Renal cortical epithelial cell (primary cell): ENCODE measurements at regions not wholly inside any gene's neighbourhood (a gene's known extent, or its start where the extent isn't known, plus 50 kb on each side); places are given as distances from the start of the nearest gene placed in this dataset.
A peak's percentile ranks its signal among the peaks of the same experiment; 100 is the strongest.

Experiments
- DNase-seq: peaks from one replicate; pipeline ENCODE4 v3.0.0-alpha.2; 2011; ENCODE audit warnings: low read depth

DNA sequence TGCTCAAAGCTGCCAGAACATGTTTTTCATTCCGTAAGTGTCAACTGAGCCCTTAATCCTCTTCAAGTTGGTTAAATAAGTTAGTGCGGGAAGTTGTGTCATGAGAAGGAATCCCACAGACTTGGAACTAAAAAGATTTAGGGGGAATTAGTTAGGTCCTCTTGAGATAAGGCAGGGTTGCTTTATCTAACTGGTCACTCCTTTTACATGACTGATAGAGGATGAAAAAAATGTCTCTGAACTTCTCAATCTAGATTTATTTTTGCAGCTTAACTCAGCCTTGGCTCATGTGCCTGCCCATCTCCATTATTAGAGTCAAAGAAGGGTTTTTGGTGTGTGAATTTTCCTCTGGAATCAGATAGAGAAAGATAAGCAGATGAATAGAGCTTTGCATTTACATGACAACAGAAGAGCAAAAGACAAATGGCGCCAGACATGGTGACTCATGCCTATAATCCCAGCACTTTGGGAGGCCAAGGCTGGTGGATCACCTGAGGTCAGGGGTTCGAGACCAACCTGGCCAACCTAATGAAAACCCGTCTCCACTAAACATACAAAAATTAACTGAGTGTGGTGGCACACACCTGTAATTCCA lies 882.9 kb downstream of the RPA4 start:
- DNase-seq, result no peak

DNA sequence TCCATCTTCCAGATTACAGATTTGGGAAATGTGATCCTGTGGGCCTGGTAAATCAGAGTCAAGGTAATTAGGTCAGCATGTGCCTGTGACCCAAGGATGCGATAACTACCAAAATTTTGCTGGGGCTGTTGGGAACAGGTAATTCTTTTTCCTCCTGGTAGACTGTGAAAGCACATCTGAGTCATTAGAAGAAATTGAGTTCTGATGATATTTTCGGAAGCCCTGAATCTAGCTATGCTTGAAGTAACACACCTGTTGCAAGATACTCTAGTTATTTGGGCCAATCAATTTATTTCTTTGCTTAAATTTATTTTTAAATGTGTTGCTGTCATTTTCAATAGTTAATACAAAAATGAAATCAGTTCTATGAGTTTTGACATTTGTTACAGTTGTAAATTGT lies 903.6 kb downstream of the RPA4 start:
- no peak for DNase-seq

DNA sequence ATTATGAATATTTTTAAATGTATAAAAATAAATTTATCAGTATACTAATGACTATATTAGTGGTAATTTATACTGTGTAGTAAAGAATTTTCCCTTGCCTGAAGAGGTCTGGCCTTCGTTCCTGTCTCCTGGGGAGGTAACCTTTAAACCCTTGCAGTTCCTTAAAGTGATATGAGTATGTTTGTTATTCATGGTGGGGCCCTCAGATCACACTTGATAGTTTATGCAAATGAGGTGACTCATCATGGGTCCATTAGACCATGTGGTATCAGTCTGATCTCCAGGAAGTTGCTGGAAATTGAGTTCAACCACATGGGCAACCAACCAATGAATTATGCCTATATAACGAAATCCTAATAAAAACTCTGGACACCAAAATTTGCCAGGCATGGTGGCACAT lies 904.1 kb downstream of the RPA4 start:
- no peak for DNase-seq

DNA sequence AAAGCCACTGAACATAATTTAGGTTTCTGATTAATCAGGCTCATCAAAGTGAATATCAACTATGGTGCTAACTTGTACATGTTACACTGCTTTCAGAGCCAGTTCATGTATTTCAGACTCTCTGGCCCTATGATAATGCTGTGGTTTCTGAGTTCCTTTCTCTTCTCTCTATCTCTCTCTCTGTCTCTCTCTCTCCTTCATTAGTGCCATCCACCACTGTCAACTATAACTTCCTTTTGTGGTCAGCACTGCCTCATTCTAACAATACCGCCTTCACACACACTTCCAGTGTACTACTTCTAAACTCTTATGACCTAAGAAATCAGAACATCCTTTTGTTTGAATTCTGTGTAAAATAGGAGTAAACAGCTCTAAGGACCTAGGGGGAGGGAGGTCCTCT lies 907.1 kb downstream of the RPA4 start:
- DNase-seq, result no peak

DNA sequence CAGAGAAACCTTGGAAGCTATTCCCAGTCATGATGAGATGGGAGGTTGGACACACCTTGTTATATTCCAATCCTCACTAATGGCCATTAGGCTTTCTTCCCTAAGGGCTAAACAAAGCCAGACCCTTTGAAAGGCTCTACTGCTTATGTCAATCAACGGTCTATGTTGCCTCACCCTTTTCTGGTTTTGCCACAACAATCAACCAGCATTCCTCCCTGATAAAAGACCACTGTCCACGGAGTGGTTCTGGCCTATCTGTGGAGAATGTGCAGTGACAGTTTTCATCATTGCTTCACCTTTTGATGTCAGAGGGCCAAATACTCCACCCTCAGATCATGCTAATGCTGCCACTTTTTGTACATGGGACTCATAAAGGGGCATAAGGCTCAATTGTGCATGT lies 913.4 kb downstream of the RPA4 start:
- DNase-seq, result no peak

DNA sequence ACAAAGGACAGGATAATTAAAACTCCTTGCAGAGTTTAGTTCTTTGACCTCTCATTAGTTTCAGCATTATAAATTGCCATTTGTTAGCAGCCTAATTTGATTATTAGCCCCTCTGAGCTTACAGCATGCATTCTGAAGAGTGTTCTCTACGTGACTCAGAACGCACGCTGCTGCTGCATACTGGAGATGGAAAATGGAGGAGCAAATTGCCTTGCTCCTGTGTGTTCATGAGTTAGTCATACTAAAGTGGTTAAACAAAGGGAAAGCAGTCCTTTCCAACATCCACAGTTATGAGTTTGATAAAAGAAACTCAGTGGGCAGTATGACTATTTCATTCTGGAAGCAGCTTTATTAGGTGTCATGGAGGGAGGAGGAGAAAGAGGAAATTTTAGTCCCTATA lies 922.5 kb downstream of the RPA4 start:
- DNase-seq, result peak; percentile 1

DNA sequence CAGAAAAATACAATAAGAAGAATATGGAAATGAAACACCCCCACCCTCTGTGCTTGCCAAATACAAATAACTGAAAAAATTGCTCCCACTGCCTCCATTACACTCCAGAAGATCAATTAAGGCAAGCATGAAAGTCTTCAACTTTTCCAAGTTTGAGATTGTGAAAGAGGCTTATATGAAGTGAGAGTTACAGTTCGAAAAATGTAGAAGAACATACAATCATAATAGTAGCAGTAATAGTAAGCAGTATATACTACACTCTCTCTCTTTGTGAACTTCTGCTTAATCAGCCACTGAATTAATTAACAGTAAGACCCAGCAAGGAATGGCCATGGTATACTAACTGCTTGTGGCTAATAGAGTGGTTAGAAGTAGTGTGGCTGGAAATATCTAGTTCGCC lies 923.2 kb downstream of the RPA4 start:
- no peak for DNase-seq

DNA sequence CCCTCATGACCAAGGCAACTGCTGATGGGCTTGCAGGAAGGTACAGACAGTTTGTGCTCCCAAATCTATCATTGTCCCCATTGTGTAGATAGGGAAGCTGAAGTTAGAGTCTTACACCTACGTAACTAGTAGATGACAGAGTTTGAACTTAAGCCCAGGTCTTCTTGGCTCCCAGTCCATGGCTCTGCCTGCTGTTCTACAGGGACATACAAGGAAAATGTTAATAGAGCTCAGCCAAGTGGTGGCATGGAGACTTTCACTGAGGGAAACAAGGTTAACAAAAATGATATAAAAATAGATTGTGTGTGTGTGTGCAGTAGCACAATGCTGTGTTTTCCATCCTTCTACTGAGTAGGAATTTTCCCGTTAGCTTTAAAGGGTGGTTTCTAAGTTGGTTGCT lies 936.5 kb downstream of the RPA4 start:
- no peak for DNase-seq

DNA sequence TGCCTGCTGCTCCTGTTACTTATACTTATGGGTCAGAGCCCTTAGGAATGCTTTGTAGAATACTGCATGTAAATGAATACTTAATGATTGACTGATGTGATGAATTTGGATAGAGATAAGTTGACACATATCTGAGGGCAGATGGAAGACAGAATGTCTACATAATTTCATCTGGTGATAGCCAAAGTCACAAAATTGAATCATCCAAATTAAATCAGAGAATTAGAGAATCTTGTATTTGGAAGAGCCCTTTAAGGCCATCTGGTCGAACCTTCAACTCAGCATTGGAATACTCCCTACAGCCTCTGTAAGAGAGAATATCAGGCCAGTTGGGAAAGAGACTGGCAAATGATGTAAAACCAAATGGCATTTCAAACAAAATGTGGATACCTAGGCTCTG lies 944.8 kb downstream of the RPA4 start:
- DNase-seq, result no peak

DNA sequence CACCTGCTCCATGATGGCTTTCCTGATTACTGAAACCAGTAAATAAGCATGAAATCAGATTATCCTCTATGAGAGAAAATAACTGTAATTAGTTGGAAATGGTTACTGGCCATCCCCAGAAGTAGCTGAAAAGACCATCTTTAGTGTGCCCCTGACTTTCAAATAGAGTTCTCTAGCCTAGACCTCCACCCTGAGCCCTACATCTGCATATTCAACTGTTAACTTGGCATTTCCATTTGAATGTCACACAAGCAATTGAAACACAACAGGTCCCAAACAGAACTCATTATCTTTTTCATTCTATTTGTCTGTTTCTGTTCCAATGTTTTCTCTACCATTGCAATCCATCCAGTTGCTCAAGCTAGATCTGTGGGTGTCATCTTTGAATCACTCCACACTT lies 952.3 kb downstream of the RPA4 start:
- no peak for DNase-seq

DNA sequence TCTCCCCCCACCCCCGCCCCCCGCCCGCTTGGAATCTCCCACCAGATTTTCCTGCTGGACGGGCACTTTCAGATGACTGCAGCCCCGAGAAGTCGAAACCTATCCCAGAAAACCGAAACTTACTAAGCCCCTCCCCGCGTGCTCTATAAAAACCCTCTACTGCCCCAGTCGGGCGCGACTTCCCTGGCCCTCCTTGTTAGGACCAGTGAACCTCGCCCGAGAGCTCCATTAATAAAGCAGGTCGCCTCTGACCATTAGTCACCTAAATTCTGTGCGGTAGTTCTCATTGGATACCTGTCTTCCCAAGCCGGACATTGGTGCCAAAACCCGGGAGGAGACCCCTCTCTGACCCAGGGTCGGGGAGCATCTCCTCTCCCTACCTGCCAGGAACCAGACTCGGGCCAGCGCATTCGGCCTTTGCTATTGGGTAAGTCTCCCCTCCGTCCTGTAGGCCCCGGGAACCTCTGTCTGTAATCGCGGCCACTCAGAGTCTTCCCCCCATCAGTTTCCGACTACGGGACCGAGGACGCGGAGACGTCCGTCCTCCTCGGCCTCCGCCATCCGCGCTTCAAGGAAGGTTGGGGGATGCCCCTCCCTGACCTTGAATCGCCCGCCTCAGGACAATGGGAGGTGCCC lies 958.0 kb downstream of the RPA4 start:
- DNase-seq, result no peak

DNA sequence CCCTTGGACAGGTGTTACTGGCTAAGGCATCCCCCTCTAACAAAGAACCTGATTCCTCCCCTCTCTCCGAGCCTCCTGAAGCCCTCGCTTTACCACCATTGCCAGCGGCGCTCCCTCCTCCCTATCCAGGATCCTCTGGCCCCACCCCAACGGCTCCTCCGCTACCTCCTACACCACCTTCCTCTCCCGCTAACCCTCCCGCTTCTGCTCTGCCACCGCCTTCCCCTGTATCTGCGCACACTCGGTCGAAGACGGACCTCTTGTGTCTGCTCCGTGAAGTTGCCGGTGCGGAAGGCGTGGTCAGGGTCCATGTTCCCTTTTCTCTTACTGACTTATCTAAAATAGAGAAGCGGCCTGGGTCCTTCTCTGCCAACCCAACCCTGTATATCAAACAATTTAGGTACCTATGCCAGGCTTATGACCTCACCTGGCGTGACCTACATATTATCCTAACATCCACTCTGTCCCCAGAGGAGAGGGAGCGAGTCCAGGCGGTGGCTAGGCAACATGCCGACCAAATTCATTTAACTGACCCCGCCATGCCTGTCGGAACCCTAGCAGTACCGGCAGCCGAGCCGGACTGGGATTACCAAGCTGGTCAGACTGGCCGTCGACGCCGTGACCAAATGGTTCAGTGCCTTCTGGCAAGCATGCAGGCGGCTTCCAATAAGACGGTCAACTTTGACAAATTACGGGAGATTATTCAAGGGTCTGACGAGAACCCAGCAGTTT lies 958.9 kb downstream of the RPA4 start:
- no peak for DNase-seq

DNA sequence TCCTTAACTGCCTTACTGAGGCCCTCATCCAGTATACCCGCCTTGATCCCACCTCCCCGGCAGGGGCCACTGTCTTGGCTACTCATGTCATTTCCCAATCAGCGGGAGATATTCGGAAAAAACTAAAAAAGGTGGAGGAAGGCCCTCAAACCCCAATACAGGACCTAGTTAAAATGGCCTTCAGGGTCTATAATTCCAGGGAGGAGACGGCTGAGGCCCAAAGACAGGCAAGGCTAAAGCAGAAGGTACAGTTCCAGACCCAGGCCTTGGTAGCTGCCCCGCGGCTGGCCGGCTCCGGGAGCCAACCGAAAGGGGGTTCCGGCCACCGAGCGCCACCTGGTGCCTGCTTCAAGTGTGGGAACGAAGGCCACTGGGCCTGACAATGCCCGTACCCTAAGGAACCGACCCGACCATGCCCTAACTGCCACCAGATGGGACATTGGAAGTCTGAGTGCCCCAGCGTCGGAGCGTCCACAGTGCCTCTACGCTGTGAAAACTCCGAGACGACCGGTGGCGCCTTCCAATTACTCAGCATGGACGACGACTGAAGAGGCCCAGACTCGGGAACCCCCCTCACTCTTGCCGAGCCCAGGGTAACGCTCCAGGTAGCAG lies 959.6 kb downstream of the RPA4 start:
- DNase-seq, result no peak

DNA sequence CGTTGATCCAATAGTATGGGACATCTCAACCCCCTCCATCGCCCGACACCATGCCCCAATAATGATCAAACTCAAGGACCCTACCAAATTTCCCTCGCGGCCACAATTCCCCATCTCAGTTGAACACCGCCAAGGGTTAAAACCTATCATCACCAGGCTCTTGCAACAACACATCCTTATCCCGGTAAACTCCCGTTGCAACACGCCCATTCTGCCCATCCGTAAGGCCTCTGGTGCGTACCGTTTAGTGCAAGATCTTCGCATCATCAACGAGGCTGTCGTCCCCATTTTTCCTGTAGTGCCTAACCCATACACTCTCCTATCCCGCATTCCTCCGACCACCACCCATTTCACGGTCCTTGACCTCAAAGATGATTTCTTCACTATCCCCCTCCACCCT lies 960.5 kb downstream of the RPA4 start:
- no peak for DNase-seq

DNA sequence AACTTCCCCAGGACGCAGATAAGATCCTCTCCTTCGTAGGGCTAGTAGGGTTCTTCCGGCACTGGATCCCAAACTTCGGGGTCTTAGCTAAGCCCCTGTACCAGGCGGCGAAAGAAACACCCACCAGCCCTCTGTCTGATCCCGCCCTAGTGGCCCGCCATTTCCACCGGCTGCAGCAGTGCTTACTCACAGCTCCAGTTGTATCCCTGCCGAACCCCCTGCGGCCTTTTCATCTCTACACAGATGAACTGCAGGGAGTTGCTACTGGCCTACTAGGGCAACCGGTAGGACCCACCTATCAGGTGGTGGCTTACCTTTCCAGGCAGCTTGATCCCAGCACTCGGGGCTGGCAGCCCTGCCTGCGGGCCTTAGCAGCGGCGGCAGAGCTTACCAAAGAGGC lies 961.2 kb downstream of the RPA4 start:
- DNase-seq, result no peak

DNA sequence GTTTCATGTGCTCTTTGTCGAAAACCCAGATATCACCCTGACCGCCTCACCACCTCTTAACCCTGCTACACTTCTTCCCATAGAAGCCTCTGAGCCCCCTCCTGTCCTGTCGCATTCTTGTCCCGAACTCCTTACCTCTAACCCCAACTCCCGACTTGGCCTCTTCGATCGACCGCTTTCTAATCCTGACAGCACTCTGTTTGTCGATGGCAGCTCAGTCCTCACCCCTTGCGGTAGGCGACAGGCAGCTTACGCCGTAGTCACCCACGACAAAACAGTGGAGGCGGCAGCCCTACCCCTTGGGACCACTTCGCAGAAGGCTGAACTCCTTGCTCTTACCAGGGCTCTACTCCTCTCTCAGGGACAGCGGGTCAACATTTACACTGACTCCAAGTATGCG lies 961.7 kb downstream of the RPA4 start:
- no peak for DNase-seq

DNA sequence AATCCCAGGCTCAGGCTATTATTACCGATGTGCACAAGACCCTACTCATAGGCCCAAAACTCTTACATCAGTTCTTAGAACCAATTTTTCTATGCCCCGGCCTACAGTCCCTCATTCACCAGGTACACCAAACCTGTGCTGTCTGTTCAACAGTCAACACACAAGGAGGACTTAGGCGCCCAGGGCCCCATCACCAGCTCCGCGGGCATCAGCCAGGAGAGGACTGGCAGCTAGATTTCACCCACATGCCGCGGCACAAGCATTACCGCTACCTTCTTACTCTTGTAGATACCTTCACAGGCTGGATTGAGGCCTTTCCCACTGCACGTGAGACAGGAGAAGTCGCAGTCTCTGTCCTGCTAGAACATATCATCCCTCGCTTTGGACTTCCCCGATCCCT lies 962.5 kb downstream of the RPA4 start:
- DNase-seq, result no peak

DNA sequence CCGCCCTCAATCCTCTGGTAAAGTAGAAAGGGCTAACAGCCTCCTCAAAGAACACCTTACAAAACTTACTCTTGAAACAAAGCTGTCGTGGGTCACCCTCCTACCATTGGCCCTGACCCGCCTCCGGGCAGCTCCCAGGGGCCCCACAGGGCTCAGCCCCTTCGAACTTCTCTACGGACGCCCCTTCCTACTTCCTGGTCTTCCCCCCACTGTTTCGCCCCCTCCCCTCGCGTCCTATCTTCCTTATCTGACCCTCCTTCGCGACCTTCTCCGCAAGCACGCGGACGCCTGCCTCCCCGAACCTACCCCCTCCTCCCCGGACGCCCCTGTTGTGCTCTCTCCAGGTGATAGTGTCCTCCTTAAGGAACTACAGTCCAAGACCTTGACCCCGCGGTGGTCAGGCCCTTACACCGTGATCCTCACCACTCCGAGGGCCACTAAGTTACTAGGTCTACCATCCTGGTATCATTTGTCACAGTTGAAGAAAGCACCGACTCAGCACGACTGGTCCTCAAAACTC lies 963.1 kb downstream of the RPA4 start:
- DNase-seq, result no peak

DNA sequence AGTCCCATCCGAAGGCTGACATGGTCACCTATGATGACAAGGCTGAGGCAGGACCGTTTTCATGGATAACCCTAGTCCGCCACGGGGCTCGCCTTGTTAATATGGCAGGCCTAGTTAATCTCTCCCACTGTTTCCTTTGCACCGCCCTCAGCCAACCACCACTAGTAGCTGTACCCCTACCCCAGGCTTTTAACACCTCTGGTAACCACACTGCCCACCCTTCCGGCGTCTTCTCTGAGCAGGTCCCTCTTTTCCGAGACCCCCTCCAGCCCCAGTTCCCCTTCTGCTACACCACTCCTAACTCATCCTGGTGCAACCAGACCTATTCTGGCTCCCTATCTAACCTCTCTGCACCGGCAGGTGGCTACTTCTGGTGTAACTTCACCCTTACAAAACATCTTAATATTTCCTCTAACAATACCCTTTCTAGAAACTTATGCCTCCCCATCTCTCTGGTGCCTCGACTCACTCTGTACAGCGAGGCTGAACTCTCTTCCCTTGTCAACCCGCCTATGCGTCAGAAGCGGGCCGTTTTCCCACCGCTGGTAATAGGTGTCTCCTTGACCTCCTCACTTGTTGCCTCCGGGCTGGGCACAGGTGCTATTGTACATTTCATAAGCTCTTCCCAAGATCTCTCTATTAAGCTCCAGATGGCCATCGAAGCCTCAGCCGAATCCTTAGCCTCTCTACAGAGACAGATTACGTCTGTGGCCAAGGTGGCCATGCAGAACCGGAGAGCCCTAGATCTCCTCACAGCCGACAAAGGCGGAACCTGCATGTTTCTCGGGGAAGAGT lies 964.4 kb downstream of the RPA4 start:
- DNase-seq, result no peak

DNA sequence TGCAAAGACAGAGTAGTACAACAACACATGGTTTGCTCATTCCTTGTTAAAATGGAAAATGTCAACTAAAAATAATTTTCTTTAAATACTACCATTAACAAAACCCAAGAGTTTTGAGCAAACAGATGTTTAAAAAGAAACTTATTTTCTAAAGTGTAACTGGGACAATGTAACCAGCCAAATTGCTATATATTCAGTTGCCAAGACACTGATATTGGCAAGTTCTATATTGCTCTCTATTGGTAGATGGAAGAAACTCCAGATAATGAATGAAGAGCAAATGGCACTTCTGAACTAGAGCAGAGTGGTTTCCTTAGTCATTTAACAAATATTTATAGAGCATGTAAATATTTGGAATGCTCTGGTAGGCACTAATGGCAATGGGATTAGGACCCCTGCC lies 966.2 kb downstream of the RPA4 start:
- no peak for DNase-seq

DNA sequence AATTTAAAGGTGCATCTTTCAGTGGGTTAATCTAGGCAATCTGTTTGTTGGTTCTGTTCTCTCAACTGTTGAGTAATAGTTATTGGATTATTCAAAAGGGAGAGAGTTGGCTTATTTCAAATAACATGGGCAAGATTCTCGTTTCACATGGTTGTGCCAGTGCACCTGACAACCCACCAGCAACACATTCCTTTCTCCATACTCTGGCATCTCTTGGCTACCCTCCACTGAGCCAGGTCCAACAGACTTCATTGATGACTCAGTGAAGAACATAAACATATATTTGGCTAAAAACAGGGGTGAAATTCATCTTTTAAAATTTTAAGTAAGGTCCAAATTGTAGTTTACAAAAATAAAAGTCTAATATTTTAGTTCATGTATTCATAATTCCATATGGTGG lies 967.2 kb downstream of the RPA4 start:
- peak; percentile 7 for DNase-seq

DNA sequence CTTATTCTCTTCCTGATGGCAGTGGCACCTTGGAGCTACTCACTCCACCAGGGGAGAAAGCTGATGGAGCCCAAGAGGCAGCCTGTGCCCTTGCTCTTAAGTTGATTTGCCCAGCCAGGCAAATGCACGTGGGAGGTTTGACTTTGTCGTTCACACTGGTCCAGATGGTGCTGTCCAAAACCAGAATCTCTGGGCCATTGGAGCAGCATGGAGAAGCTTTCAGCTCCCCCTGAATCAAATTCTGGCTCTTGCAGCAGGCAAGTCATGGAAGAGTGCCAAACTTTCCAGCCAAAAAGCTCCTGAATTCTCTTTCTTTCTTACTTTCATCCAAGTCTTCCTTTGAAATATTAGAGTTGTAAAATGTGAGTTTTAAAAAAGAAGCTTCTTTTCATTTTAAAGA lies 970.4 kb downstream of the RPA4 start:
- DNase-seq, result no peak
